ENCODE measurements at regions not wholly inside any gene's neighbourhood (a gene's known extent, or its start where the extent isn't known, plus 50 kb on each side); places are given as distances from the start of the nearest gene placed in this dataset.

DNA sequence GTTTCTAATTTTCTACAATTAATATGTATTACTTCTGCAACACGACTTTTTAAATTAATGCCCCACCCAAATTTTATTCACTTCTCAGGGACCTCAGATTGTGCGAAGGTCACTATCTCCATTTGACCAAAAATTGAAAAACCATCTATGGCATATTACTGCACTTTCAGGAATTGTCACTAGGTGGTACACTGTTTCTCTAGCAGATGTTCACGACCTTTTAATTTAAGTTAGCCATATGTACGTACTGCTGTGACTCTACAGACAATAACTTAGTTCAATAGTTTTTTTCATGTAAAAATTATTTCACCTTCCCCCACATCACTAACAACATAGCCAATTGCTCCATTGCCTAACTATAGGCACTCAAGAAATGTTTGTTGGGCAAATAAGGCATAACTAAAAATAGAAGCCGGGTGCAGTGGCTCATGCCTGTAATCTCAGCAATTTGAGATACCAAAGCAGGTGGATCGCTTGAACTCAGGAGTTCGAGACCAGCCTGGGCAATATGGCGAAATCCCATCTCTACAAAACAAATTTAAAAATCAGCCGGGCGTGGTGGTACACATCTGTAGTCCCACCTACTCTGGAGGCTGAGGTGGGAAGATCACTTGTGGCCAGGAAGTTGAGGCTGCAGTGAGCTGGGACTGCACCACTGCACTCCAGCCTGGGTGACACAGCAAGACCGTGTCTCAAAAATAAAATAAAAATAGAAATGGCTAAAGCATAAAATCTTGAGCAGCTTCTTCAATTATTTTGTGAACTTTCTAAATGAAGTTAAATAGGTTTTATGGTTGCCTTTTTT is 75.7 kb upstream of the PKN2 start:
- no peak for TF ChIP-seq CTCF (IDR thresholded peaks at IDR 0.05)
- TF ChIP-seq POLR2A (IDR thresholded peaks at IDR 0.05): no peak

Data from lower leg skin (tissue), 3 donors.